GM19023 (cell line): ENCODE measurements at regions not wholly inside any gene's neighbourhood (a gene's known extent, or its start where the extent isn't known, plus 50 kb on each side); places are given as distances from the start of the nearest gene placed in this dataset.
A peak's percentile ranks its signal among the peaks of the same experiment; 100 is the strongest.

Source experiments
- ATAC-seq: cut with Tn5 transposase; IDR thresholded peaks from one replicate; pipeline ENCODE4 v1.9.1; 2021; ENCODE audit warnings: mild to moderate bottlenecking, moderate library complexity; ENCODE audit not compliant: unreplicated experiment

DNA sequence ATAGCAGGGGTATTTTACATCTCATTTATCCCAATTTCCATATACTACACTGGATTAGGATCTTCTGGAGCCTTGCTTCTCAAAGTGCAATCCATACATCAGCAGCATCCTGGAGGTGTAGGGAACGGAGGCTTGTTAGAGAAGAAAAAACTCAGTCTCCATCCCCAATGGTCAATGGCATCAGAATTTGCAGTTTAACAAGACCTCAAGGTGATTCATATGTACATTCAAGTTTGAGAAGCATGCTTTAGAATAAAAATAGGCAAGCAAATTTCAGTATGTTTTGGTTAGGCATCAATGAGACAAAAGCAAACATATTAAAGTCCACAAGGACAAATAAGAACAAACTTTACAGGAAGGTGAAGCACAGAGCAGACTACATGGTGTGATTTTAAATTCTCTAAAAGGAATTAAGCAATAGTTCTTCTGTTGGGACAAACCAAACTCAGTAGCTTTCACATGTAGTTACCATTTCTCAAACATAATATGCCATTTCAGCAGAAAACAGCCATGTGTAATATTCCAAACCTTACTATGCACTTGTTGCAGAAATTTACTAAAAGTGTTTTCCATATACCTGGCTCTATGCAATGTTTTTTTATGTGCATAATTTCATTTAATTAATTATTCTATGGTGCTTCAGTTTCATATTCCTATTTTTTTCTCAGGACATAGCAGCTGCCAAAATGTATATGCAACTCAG lies 360.3 kb upstream of the NECTIN3 start:
- ATAC-seq, result no peak

DNA sequence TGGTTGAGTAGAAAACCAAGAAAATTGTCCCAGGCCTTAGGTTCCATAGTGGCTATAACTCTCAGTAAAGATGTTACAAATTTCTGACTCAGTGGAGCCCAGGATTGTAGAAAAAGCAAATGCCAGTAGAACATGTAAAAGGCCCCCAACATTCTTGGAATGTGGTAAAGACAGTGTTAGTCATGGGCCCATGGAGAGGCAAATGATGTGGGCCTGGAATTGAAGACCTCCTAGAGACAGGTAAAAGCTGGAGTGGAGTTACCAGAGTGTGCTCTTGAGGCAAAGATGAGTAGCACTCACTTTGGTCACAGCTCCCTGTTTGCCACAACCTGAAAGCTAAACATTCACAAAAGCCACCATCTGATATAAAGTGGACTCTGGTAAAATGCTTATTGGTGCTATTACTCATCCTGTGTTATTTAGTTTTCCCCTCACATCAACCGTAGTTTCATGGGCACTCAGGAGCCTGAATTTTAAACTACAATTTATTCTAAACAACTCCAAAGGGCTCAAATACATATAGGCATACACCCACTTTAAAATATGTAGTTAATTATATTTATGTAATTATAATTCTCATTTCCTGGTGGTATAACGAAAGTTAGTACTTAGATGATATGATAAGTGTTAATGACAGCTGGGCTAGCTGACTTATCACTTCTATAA lies 359.6 kb upstream of the NECTIN3 start:
- ATAC-seq, result no peak

DNA sequence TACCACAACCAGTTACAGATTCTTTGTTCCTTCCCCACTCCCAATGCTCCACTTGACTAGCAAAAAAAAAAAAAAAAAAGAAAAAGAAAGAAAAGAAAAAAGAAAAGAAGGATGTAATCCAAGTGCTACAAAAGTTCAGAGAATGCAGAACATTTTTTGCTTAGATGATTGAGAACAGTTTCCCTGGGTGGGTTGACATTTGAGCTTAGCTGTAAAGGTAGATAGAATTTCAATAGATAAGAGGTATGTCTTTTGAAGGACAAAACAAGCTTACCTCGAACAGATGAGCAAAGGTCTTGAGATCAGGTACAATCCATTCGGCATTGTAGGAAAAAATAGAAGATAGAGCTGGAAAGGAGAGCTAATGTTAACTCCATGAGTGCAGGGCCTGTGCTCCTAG lies 344.6 kb upstream of the NECTIN3 start:
- no peak for ATAC-seq

DNA sequence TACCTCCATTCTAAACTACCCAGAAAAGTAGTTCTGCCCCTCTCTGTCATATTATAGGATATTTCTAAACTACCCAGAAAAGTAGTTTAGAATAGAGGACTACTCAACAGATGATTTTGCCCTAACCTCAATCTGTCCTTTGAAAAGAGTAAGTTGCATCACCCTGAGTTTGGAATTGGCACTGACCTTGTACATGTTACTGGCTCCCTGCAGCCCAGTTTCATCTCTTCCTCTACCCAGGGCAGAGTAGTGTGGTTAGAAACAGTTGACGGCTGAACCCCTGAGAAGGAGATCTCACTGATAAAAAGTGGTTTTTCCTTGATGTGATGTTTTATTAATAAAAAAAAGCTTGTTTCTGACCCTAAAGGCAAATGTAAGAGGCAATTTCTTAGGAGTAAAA lies 340.5 kb upstream of the NECTIN3 start:
- ATAC-seq, result no peak

DNA sequence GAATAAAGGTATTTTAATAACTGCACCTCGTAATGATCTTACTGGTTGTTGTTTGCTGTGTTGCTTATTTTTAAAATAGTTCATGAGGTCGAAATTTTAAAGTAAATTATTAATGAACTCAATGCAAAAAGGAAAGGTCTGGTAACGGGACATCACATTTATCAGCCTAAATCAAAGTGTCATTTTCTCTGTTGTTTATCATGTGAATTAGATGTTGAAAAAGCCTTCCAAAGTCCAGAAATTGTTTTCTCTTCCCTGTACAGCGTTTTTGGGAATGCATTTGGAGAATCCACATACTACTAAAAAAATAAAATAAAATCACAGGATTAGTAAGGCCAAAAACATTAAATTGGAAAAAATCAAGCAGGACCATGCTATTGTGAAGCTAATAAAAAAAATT lies 339.2 kb upstream of the NECTIN3 start:
- no peak for ATAC-seq

DNA sequence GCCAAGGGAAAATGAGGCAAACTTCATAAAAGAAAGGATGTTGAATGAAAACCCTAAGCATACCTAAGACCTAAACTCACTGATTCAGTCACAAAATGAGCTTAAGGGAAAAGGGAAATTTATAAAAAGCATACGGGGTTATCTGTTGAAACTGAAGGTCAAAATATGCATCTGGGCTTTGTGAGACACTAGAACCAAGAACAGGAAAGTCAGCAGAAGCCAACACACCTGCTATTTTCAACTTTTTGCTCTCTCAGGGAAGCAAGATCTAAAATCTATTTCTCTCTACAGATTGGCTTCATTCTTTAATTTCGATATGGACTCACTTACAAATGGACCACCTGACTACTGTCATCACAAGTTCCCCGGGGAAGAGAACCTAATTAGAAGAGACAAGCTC lies 338.6 kb upstream of the NECTIN3 start:
- ATAC-seq, result no peak

DNA sequence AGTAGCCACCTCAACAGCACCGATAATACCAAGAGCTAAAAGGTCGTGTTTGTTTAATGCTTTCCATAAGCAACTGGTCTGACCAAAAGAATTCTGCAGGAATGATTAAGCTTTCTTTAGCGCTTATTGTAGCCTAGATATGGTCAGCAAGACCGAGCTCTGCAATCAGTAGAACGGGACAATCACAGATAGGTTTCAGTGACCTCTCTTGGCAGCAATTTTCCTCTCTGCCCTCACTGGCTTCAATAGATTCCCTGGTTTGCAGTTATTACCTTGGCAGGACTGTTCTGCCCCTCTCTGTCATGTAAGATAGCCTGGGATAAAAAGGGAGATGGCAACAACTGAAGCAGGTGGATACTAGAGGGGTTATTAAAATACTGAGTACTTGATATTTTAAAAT lies 337.1 kb upstream of the NECTIN3 start:
- ATAC-seq, result no peak

DNA sequence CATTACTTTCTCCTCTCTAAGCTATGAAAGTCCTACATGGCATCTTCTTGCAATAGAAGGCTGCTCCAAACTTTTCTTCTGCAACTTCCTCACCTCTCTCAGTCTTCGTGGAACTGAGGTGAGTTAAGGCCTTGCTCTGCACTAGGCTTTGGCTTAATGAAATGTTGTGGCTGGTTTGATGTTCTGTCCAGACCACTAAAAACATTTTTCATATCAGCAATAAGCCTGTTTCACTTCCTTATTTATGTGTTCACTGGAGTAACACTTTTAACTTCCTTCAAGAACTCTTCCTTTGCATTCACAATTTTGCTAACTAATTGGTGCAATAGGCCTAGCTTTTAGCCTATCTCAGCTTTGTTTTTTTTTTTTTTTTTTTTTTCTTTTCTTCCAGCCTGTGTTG lies 335.3 kb upstream of the NECTIN3 start:
- peak; percentile 87 for ATAC-seq

DNA sequence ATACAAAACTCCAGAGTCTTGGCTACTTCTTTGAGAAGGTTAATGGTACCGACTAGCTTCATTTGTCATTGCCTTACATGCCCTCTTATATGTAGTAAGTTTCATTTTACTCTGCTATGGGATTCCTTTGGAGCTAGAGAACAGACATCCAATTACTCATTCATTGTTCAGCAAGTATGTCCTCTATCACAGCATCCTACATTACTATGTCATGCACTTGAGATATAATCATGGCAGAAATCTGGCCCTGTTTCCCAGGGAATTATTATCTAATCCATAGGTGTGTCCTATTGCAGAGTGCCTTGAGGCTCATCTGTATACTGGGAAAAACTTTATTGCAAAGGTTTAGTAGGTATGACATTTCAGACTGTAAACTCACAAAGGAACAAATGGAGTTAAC lies 333.1 kb upstream of the NECTIN3 start:
- ATAC-seq, result no peak

DNA sequence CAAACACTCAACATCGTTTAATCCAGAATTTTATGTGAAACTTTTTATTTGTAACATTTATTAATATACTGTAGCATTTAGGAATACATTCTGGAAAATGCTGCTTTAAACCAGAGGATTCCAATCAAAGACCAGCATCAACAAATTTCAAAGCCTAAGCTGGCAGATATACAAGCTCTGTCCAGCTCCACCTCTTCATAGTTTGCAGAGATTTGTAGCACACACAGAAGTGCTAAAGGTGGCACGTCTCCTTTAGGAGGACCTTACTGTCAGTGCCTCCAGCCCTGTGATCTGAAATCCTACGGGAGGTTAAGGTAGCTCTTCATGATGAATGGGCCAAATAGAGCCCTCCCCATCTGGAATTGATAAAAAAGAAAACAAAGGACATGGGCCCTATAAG lies 329.7 kb upstream of the NECTIN3 start:
- ATAC-seq, result no peak

DNA sequence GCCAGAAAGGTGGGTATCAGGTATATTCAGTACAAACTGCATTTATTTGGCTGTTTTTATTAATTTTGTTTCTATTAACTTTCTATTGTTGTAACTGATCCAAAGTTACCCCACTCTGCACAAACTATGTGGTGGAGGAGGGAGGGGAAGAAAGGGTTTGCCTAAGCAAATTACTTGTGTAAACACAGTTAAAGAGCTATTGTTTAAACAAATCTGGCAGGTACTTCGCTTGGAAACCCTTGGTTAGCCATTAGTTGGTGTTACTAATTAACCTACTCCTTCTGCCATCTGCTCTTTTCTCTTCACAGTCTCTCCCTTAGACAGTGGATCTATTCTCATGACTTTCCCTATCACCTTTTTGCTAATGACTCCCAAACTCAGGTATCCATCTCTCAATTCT lies 328.4 kb upstream of the NECTIN3 start:
- ATAC-seq, result peak; percentile 45

DNA sequence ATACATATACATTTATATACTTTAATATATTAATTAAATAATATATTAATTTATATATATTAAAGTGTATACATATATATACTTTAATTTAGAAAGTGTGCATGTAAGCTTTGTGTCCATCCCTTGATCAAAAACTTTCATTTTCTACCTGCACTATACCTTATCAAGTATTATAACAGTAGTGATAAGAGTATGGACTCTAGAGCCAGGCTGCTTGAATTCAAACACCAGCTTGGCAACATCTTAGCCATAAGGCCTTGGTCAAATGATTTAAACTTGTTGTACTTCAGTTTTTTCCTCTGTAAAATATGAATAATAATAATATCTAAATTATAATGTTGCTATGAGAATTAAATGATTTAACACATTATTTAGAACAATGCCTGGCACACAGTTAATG lies 327.6 kb upstream of the NECTIN3 start:
- ATAC-seq, result no peak

DNA sequence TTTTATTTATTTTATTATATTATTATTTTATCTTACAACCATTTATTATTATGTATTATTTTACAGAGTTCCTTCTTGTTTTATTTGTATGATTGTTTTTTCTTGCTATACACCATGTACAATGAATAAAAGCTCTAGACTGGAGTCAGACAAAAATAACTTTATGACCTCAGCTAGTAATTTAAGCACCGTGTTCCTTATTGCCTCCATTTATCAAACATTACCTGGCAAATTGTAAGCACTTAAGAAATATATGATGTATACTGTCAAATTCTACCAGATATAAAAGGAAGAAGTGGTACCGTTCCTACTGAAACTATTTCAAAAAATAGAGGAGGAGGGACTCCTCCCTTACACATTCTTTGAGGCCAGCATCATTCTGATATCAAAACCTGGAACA lies 326.9 kb upstream of the NECTIN3 start:
- no peak for ATAC-seq

DNA sequence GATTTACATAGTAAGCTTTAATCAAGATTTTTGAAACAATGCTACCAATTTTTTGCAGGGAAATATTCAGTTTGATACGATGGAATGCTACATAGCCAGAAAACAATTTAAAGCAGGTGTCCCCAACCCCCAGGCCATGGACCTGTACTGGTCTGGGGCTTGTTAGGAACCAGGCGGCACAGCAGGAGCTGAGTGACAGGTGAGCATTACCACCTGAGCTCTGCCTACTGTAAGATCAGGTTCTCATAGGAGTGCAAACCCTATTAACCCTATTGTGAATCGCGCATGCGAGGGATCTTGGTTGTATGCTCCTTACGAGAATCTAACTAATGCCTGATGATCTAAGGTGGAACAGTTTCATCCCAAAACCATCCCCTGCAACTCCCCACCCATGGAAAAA lies 322.6 kb upstream of the NECTIN3 start:
- no peak for ATAC-seq

DNA sequence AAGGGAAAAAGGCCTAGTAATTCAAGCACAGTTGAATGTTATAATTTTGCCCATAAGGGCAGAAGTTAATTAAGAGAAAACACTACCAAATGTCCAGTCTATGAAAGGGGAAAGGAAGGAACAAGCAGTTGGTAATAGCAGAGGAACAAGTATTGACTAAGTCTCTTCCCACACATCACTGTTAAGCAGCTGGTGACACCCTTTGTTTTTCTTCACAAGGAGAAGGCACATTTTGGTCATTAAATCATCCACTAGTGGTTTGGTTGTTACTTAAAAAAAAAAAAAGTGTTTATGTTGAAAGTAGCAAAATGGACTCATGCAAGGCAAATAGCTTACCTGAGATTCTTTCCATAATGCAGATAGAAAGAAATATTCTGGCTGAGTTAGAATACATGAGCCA lies 321.4 kb upstream of the NECTIN3 start:
- ATAC-seq, result no peak

DNA sequence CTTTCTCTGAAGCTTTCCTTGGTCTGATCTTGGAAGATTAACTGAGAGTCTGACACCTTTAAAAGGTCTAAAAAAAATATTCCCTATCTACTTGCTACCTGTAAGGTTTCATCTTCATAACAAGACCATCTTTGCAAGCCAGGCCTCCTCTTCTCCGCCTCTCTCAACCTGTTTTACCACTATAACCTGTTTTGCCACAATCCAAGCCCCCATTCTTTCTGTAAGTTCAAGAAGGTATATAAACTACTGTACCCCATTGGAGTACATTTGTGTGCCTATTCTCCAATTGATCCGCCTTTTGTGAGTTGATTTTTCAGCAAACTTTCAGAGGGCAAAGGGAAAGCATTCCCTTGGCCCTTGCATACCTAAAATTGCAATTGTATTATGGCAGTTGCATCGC lies 319.3 kb upstream of the NECTIN3 start:
- ATAC-seq, result no peak

DNA sequence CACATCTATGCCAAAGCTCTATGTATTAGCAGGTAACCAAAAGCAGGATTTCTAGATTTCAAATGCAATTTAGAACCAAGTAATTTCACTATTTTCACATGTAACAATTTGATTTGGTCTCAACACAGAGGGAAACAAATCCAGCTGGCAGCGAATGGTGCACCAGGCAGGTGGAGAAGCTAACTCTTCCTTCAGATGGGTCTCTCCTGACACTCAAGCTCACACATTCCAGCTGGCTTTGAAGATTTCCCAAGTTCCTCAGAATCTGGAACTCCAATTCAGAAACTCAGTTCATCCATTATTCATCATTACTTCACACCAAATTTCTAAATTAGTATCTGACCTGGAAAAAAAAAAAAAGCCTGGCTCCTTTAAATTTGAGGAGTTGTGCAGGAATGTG lies 318.1 kb upstream of the NECTIN3 start:
- no peak for ATAC-seq

DNA sequence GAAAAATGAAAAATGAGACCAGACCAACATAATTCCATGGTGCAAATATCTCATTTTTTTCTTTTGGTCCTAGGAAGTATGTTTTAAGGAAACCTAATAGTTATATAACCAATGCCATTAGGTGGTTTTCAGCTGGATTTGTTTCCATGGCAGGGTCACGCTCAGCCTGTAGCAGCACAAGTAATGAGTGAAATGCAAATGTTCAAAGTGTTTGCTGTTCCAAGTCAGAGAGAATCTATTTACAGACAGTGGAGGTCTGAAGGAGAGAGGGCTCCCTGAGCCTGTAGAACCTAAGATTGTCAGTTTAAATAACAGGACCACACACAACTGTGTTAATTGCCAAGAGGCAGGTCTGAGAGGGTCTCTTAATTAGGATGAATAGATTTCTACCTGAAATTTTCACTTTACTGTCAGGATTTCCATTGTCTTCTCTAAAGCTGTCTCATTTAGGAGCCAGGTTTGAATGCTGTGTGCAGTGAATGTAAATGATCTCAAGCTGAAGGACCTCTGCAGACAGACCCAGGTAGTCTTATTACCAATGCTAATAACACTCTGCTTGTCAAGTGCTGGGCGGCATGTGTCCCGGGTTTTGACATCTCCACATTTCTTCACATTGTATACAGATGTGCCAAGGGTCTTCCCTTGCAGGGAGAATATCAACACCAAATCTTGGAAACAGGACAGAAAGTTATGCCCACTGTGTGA lies 317.3 kb upstream of the NECTIN3 start:
- no peak for ATAC-seq

DNA sequence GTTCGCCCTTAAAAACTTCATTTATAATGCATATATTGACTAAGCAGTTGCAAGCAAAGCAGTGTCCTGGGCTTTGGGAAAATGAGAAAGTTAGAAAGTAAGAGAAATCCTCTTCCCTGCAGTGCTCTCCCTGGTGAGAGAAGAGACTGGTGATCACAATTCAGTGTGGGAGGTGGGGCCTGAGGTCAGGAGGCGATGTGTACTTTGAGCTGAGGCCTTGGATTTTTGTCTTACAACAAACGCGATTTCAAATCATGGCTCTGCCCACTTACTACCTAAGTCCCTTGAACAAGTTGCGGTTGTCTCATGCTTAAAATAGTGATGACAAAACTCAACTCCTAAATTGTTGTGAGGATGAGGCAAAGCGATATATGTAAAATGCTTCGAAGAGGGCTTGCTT lies 316.3 kb upstream of the NECTIN3 start:
- ATAC-seq, result no peak

DNA sequence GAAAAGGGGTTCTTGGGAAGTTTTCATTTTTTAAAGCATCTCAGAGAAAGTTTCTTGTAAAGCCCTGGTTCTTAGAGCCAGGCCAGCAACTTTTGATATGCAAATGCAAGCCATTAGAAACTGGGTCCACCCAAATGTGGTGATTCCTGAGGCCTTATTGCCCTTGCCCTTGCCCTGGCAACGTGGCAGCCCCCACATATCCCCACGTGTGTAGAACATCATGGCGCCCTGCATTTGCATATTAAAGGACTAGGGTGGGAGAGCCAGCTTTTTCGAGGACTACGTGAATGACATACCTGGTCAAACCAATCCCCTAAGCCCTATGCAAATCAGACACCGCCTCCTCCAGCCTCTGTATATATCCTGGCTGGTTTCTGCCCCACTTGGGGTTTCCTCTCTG lies 314.9 kb upstream of the NECTIN3 start:
- no peak for ATAC-seq

DNA sequence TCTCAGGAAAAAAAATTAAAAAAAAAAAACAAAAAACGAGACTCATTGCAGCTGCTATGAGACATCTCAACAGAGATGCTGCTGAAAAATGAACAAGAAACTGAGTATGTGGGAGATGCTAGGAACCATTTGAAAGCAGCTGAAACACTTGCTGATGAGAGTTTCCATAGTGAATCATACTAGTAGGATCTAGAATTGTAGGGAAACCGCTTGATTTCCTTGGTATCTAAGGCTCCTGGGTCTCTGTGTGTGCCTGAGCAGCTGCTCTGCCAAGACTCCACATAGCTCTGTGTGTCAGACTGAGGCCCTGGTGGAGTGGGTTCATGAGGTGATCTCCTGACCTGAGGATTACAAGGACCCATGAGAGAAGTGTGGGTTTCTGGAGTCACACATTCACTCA lies 313.4 kb upstream of the NECTIN3 start:
- ATAC-seq, result no peak

DNA sequence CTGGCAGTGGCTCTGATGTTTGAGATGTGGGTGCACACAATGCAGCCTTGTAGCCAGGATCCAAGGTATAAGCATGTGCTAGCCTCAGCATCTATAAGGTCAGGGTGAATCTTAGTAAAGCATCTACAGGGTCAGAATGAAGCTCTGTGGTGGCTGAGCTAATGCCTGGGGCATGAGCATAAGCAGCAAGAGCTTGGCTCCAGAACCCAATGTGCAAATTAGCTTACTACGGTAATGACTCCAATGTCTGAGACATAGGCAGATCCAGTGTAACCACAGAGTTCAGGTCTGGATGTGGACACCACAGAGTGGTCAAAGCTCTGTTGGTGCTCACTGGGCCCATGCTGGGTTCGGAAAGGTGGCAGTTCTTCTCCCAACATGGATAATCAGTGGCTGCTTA lies 304.5 kb upstream of the NECTIN3 start:
- ATAC-seq, result no peak
